ENCODE measurements at regions not wholly inside any gene's neighbourhood (a gene's known extent, or its start where the extent isn't known, plus 50 kb on each side); places are given as distances from the start of the nearest gene placed in this dataset.
"Not testable (repeated sequence)": the region's sequence is repeated elsewhere in the genome, so short reads cannot be mapped to it uniquely, and the experiment has no call there.

DNA sequence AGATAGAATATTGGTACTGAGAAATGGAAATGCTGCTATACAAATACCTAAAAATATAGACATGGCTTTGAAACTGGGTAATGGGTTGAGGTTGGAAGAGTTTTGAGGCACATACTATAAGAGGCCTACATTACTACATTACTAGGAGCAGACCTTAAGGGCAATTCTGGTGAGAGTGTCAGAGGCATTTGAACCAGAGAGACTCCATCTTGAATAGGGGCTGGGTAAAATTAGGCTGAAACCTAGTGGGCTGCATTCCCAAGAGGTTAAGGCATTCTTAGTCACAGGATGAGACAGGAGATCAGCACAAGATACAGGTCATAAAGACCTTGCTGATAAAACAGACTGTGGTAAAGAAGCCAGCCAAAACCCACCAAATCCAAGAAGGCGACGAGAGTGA is 104.6 kb upstream of the ADRA1B start:
- intact Hi-C loops (cut with DNase I; ENCODE audit: low total_unique reads) = no loop called here
- H3K36me3 ChIP-seq = no peaks in the 10 kb centered on the region
- H3K27me3 ChIP-seq = no peaks in the 10 kb centered on the region
- no peak overlapping the region for H3K27ac ChIP-seq
- peaks cover 0 to 13% (median 0%) of the 10 kb centered on the region in 4 donors for H3K4me1 ChIP-seq
- no peak for DNase-seq
- TF ChIP-seq, protein P1, sequence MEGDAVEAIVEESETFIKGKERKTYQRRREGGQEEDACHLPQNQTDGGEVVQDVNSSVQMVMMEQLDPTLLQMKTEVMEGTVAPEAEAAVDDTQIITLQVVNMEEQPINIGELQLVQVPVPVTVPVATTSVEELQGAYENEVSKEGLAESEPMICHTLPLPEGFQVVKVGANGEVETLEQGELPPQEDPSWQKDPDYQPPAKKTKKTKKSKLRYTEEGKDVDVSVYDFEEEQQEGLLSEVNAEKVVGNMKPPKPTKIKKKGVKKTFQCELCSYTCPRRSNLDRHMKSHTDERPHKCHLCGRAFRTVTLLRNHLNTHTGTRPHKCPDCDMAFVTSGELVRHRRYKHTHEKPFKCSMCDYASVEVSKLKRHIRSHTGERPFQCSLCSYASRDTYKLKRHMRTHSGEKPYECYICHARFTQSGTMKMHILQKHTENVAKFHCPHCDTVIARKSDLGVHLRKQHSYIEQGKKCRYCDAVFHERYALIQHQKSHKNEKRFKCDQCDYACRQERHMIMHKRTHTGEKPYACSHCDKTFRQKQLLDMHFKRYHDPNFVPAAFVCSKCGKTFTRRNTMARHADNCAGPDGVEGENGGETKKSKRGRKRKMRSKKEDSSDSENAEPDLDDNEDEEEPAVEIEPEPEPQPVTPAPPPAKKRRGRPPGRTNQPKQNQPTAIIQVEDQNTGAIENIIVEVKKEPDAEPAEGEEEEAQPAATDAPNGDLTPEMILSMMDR (IDR thresholded peaks at IDR 0.05) = no peak
- no peaks in the 10 kb centered on the region for H3K9me3 ChIP-seq
- no peak overlapping the region for H3K4me3 ChIP-seq

DNA sequence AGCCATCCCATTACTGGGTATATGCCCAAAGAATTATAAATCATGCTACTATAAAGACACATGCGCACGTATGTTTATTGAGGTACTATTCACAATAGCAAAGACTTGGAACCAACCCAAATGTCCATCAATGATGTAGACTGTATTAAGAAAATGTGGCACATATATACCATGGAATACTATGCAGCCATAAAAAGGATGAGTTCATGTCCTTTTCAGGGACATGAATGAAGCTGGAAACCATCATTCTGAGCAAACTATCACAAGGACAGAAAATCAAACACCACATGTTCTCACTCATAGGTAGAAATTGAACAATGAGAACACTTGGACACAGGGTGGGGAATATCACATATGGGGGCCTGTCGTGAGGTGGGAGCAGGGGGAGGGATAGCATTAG is 103.5 kb upstream of the ADRA1B start:
- intact Hi-C loops (cut with DNase I; ENCODE audit: low total_unique reads); H3K36me3 ChIP-seq; H3K27me3 ChIP-seq; DNase-seq; H3K27ac ChIP-seq; H3K4me3 ChIP-seq; H3K9me3 ChIP-seq: not testable (repeated sequence)
- peaks cover 0 to 24% (median 5%) of the 10 kb centered on the region in 4 donors for H3K4me1 ChIP-seq

DNA sequence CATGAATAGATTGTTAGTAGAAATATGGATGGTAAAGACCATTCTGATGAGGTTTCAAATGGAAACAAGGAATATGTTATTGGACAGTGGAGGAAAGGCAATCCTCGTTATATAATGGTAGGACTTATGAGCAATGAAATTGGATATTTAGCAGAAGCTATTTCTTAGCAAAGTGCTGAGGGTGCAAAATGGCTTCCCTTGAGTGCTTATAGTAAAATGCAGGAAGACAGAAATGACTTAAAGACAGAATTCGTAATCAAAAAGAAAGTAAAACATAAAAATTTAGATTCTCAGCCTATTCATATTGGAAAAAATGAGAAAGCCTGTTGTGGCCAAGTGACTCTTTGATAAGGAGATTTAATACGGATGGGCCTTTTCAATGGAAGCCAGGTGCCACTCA is 102.1 kb upstream of the ADRA1B start:
- peaks cover 0 to 32% (median 5%) of the 10 kb centered on the region in 4 donors for H3K4me1 ChIP-seq
- no peak overlapping the region for H3K4me3 ChIP-seq
- TF ChIP-seq, protein P1 (IDR thresholded peaks at IDR 0.05) = no peak
- H3K36me3 ChIP-seq = no peaks in the 10 kb centered on the region
- no peaks in the 10 kb centered on the region for H3K9me3 ChIP-seq
- no peak overlapping the region for H3K27ac ChIP-seq
- intact Hi-C loops (cut with DNase I; ENCODE audit: low total_unique reads) = no loop called here
- no peak for DNase-seq
- no peaks in the 10 kb centered on the region for H3K27me3 ChIP-seq

DNA sequence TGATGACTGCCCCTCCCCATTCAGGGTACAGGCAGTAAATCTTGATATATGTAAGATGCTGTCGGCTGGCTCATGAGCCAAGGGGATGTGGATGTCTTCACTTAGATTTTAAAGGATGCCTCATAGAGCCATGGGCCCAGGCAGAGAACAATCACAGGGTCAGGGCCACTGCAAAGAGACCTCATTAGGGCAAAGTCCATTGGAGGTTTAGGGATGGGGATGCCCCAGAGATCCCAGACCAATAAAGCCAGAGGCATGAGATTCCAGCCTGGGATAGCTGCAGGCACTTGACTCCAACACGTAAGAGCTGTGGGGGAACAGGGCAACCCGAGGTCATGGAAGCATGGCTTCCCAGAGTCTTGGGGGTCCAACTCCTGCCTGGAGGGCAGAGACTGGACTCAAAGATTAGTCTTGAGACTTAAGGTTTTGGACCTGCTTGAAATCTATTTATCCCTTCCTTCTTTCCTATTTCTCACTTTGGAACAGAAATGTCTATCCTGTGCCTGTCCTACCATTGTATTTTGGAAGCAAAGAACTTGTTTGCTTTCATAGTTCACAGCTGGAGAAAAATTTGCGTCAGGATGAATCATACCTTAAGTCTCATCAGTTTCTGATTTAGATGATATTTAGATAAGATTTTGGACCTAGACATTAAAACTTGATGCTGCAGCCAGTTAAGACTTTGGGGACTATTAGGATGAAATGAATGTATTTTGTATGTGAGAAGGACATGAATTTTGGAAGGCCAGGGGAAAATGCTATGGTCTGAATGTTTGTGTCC is 101.3 kb upstream of the ADRA1B start:
- no peak overlapping the region for H3K27ac ChIP-seq
- no peak for DNase-seq
- H3K4me3 ChIP-seq = no peak overlapping the region
- TF ChIP-seq, protein P1 (IDR thresholded peaks at IDR 0.05) = no peak
- H3K9me3 ChIP-seq = no peaks in the 10 kb centered on the region
- intact Hi-C loops (cut with DNase I; ENCODE audit: low total_unique reads) = no loop called here
- H3K36me3 ChIP-seq = no peaks in the 10 kb centered on the region
- no peaks in the 10 kb centered on the region for H3K27me3 ChIP-seq
- peaks cover 0 to 40% (median 7%) of the 10 kb centered on the region in 4 donors for H3K4me1 ChIP-seq

DNA sequence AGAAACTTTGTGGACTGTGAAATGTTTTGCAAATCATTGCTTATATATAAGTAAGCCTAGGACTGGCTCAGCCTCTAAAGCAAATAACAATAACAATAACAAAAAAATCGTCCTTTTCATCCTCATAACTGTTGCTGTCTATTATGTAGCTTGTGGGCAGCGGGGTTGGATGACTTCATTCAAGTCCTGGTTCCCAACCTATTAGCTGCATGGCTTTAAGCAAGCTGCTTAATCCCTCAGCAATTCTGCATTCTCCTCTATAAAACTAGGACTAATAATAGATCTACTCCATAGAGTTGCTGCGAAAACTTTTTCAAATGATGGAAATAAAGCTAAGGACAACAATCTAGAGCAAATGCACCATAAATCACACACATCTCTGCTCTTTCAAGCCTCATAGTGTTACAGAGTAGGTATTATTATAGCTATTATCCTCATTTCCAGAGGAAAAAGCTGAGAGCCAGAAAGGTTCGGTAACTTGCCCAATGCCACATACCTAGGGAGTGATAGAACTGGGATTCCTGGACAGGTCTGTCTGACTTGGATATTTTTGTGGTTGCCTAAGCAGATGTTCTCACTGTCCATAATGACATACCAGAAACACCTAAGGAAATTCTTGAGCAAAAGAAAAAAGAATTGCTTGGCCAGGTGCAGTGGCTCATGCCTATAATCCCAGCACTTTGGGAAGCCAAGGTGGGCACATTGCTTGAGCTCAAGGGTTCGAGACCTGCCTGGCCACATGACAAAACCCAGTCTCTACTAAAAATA is 98.8 kb upstream of the ADRA1B start:
- no peak for DNase-seq
- Histone ChIP-seq H3K27me3 (no peaks in the 10 kb centered on the region), H3K4me3 (no peak overlapping the region), H3K4me1 (peaks cover 0 to 44% (median 7%) of the 10 kb centered on the region in 4 donors), H3K36me3 (no peaks in the 10 kb centered on the region), H3K9me3 (no peaks in the 10 kb centered on the region), H3K27ac (no peak overlapping the region)
- intact Hi-C loops (cut with DNase I; ENCODE audit: low total_unique reads) = no loop called here
- TF ChIP-seq, protein P1 (IDR thresholded peaks at IDR 0.05) = no peak
